ENCODE measurements at regions not wholly inside any gene's neighbourhood (a gene's known extent, or its start where the extent isn't known, plus 50 kb on each side); places are given as distances from the start of the nearest gene placed in this dataset.

DNA sequence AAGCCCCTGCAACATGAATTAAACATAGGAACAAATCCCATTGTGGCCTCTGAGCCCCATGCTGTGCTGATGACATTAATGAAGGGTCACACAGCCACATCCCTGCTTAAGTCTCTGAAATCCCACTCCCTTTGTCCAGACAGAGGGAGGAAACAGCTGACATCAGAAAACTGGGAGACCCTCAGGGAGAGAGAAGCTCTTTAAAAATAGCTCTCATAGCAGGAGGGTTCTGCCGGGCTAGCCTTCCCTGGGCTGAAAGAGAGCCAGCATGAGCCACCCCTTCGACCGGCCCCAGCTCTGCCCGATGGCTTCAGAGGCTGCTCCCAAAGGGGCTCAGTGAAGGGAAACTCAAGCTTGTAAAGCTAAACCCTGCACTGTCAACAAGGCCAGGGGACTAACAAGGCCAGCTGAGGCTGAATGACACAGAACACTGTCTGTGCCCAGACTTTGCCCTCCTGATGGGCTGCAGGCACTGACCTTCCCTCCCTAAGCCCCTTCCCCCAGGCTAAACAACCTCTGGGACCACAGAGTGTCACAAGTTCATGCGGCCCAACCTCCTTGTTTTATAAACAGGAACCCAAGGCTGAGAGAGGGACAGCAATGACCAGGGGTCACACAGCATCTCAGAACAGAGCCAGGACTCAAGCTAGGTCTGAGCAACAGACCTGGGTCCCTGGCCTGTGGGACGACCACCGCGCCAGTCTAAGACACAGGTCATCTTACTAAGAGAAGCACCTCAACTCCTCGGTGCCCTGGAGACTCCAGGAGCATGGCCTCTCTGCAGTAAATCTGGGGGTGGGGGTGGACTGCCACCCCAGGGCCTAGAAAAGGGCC, 163.8 kb downstream of the CHST1 start:
- TF ChIP-seq TAF1 (IDR thresholded peaks at IDR 0.05; ENCODE audit: low read depth) = no peak
- no peak for TF ChIP-seq FOXM1 (IDR thresholded peaks at IDR 0.05; ENCODE audit: borderline replicate concordance, low read depth)
- TF ChIP-seq, protein P1, sequence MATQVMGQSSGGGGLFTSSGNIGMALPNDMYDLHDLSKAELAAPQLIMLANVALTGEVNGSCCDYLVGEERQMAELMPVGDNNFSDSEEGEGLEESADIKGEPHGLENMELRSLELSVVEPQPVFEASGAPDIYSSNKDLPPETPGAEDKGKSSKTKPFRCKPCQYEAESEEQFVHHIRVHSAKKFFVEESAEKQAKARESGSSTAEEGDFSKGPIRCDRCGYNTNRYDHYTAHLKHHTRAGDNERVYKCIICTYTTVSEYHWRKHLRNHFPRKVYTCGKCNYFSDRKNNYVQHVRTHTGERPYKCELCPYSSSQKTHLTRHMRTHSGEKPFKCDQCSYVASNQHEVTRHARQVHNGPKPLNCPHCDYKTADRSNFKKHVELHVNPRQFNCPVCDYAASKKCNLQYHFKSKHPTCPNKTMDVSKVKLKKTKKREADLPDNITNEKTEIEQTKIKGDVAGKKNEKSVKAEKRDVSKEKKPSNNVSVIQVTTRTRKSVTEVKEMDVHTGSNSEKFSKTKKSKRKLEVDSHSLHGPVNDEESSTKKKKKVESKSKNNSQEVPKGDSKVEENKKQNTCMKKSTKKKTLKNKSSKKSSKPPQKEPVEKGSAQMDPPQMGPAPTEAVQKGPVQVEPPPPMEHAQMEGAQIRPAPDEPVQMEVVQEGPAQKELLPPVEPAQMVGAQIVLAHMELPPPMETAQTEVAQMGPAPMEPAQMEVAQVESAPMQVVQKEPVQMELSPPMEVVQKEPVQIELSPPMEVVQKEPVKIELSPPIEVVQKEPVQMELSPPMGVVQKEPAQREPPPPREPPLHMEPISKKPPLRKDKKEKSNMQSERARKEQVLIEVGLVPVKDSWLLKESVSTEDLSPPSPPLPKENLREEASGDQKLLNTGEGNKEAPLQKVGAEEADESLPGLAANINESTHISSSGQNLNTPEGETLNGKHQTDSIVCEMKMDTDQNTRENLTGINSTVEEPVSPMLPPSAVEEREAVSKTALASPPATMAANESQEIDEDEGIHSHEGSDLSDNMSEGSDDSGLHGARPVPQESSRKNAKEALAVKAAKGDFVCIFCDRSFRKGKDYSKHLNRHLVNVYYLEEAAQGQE (IDR thresholded peaks at IDR 0.05; ENCODE audit: low read depth) = no peak
- TF ChIP-seq ZBTB7A (IDR thresholded peaks at IDR 0.05; ENCODE audit: low read depth) = no peak

DNA sequence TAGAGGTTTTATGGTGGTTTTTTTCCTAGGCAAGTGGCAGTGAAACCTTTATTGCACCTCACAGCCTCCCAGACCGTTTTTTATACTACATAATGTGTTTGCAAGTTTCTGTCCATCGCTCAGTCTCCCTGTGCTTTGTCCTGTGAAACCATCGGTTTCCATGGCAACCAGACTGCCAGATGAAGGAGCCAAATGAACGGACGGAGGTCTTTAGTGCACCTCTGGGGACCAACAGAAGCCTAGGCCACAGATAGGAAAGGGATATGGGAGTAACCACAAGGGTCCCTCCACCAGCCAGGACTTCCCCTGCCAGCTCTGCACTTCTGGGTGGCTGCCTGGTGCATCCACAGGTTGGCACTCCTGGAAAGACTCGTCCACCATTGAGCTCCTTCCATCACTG, 165.0 kb downstream of the CHST1 start:
- TF ChIP-seq, protein P2, sequence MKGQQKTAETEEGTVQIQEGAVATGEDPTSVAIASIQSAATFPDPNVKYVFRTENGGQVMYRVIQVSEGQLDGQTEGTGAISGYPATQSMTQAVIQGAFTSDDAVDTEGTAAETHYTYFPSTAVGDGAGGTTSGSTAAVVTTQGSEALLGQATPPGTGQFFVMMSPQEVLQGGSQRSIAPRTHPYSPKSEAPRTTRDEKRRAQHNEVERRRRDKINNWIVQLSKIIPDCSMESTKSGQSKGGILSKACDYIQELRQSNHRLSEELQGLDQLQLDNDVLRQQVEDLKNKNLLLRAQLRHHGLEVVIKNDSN (IDR thresholded peaks at IDR 0.05) = no peak
- TF ChIP-seq, protein P1 (IDR thresholded peaks at IDR 0.05; ENCODE audit: low read depth) = no peak
- no peak for TF ChIP-seq YY1 (IDR thresholded peaks at IDR 0.05; ENCODE audit: low read depth)

DNA sequence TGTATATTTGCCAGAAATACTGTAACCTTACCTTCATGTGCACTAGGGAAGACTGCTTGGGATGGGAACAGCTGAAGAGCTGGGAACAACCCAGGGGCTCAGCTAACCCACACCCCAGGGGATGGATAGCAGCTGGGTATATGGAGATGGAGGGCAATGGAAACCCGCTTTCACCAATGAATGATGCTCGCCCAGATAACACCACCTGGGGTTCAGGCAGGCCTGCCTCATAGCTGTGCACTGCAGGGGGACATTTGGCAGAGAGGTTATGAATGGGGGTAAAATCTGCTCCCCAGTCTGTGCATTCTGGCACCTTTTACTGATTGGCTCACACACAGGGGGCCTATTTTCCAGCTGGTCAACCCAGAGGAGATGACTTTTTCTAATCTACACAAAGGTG, 170.7 kb downstream of the CHST1 start:
- TF ChIP-seq EGR1 (IDR thresholded peaks at IDR 0.05) = no peak
- no peak for TF ChIP-seq CEBPB (IDR thresholded peaks at IDR 0.05)
- TF ChIP-seq TAF1 (IDR thresholded peaks at IDR 0.05; ENCODE audit: low read depth) = no peak
- no peak for TF ChIP-seq TEAD4 (IDR thresholded peaks at IDR 0.05)
- TF ChIP-seq ZBTB7A (IDR thresholded peaks at IDR 0.05; ENCODE audit: low read depth) = no peak
- TF ChIP-seq YY1 (IDR thresholded peaks at IDR 0.05; ENCODE audit: low read depth) = no peak
- TF ChIP-seq EP300 (IDR thresholded peaks at IDR 0.05; ENCODE audit: borderline replicate concordance) = no peak
- no peak for TF ChIP-seq CREB1 (IDR thresholded peaks at IDR 0.05; ENCODE audit: low read depth)
- TF ChIP-seq, protein P2 (IDR thresholded peaks at IDR 0.05) = no peak
- no peak for TF ChIP-seq NFIC (IDR thresholded peaks at IDR 0.05)
- no peak for TF ChIP-seq FOXM1 (IDR thresholded peaks at IDR 0.05; ENCODE audit: borderline replicate concordance, low read depth)
- no peak for TF ChIP-seq TCF12 (IDR thresholded peaks at IDR 0.05; ENCODE audit: low read depth)
- TF ChIP-seq, protein P1 (IDR thresholded peaks at IDR 0.05; ENCODE audit: low read depth) = no peak
- no peak for TF ChIP-seq RAD21 (IDR thresholded peaks at IDR 0.05; ENCODE audit: low read depth)
- TF ChIP-seq, protein P3, sequence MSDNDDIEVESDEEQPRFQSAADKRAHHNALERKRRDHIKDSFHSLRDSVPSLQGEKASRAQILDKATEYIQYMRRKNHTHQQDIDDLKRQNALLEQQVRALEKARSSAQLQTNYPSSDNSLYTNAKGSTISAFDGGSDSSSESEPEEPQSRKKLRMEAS (IDR thresholded peaks at IDR 0.05) = no peak

DNA sequence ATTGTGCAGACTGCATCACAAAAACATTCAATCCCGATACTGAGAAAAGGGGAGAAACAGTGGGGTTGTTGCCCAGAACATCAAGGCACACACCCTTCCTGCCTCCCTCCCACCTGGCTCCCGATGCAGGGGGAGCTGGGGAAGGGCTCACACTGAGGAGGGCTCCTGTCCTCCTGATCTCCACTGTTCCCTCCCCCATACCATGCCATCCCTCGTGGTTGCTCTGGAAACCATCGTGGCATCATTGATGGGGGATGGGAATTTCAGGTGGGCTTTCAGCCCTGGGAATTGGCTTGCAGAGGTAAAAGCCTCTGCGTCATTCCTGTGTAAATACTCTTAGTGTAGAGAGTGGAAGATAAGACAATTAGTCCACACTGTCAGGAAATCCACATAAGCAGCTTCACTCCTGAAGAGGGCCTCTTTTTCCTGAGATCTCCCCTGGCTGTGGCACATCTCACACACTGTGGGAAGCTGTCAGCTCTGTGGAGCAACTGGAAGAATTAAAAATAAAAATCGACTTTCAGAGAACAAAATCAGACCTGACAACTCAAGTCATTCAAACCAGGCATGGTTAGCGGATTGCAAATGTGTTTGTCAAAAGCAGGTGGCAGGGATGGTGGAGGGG, 176.0 kb downstream of the CHST1 start:
- TF ChIP-seq, protein P2 (IDR thresholded peaks at IDR 0.05) = no peak
- TF ChIP-seq EP300 (IDR thresholded peaks at IDR 0.05; ENCODE audit: borderline replicate concordance) (no peak), EGR1 (IDR thresholded peaks at IDR 0.05) (no peak)
- TF ChIP-seq, protein P3 (IDR thresholded peaks at IDR 0.05) = no peak

Measured in Ishikawa (cell line).